Aorta (tissue), 5 donors: ENCODE measurements at regions not wholly inside any gene's neighbourhood (a gene's known extent, or its start where the extent isn't known, plus 50 kb on each side); places are given as distances from the start of the nearest gene placed in this dataset.
A peak's percentile ranks its signal among the peaks of the same experiment; 100 is the strongest.
"Not testable (repeated sequence)": the region's sequence is repeated elsewhere in the genome, so short reads cannot be mapped to it uniquely, and the experiment has no call there.

Experiments
- ATAC-seq: fragments of 200-7000 bp; cut with Tn5 transposase; one replicate; pipeline ENCODE4 v1.9.1; 2022; ENCODE audit warnings: moderate library complexity; ENCODE audit not compliant: low FRiP score
- DNase-seq, 2 donors: peaks; one replicate each; pipeline ENCODE4 v3.0.0-alpha.2; 2020
- H3K27ac ChIP-seq, 2 donors: one replicate each; pipeline ENCODE4 v1.5.1; 2013; ENCODE audit warnings: low read length in 2 of 2, mild to moderate bottlenecking in 2 of 2, moderate library complexity in 2 of 2, control low read depth in 1 of 2, inconsistent platforms in 1 of 2, low read depth in 1 of 2
- H3K27me3 ChIP-seq, 2 donors: one replicate each; pipeline ENCODE4 v1.6.1; 2013; ENCODE audit warnings: control low read depth in 1 of 2, low read length in 1 of 2, mild to moderate bottlenecking in 1 of 2, moderate library complexity in 1 of 2; ENCODE audit not compliant: insufficient read depth in 2 of 2, control insufficient read depth in 1 of 2
- H3K36me3 ChIP-seq, 2 donors: one replicate each; pipeline ENCODE4 v1.6.1; 2013; ENCODE audit warnings: control low read depth in 1 of 2, low read length in 1 of 2, mild to moderate bottlenecking in 1 of 2; ENCODE audit not compliant: insufficient read depth in 2 of 2, control insufficient read depth in 1 of 2
- H3K4me1 ChIP-seq, 2 donors: one replicate each; pipeline ENCODE4 v1.6.1; 2013; ENCODE audit warnings: low read length in 2 of 2, control low read depth in 1 of 2, mild to moderate bottlenecking in 1 of 2, moderate library complexity in 1 of 2; ENCODE audit not compliant: insufficient read depth in 2 of 2, control insufficient read depth in 1 of 2
- H3K4me3 ChIP-seq, 2 donors: one replicate each; pipeline ENCODE4 v1.5.1; 2013; ENCODE audit warnings: low read length in 2 of 2, control low read depth in 1 of 2, mild to moderate bottlenecking in 1 of 2
- H3K9me3 ChIP-seq: one replicate; pipeline ENCODE4 v1.6.1; 2013; ENCODE audit warnings: mild to moderate bottlenecking, low read length; ENCODE audit not compliant: control insufficient read depth
- WGBS, 2 donors: extraction: QIAGEN DNeasy Blood & Tissue Kit; methylation state at CpG; one replicate each; pipeline ENCODE4 v1.1.7; 2013; 5-methylcytosine and 5-hydroxymethylcytosine counted together
- intact Hi-C, 2 donors: fragments of 100-400 bp; cut with DNase I; formaldehyde crosslinking; loops; one replicate each; pipeline versions ENCODE4 v1.14.2 to v1.15.0; 2022
- donor health status: healthy with polysubstance abuse.
- donor health status: Bipolar disorder and iron deficiency.
- donor health status: DM: no; HTN: no; CAD: no.
- donor health status: DM: no; HTN: no; CAD: no.
- donor health status: DM: yes; HTN: yes; CAD: no.

DNA sequence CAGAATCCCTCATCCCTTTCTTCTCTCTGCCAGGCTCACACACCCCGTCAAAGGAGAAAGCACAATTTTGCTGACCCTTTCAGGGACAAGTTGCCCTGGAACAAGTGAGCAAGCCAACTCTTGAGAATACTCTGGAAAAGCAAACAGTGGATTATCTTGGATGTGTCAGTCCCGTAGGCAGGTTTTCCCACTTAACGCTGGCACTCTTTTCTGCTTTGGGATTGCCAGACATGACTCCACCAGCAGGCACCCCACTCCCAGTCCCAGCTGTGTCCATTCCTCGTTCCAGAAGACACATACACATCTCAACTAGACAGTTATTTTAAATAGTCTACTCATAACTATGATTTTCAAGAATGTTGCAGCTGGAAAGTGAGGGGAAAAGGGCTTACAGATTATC is 145.5 kb upstream of the CDKN3 start:
- DNase-seq (no peak), ATAC-seq (no peak)
- WGBS, 2 donors: 5 to 9% methylated on average over 4 of the region's 4 CpGs
- H3K4me3 ChIP-seq: no peak overlapping the region
- no peaks in the 10 kb centered on the region for H3K27me3 ChIP-seq
- H3K4me1 ChIP-seq: peaks cover 0 to 4% of the 10 kb centered on the region in 2 donors
- intact Hi-C loops: loop anchor here in 1 of 2 donors (5.0 kb wide), 1 partner anchor 39 kb away; no protein-coding TSS in a partner anchor
- peak overlapping the region in 1 of 2 donors; percentile 48 for H3K27ac ChIP-seq
- H3K36me3 ChIP-seq: no peaks in the 10 kb centered on the region
- H3K9me3 ChIP-seq: no peaks in the 10 kb centered on the region

DNA sequence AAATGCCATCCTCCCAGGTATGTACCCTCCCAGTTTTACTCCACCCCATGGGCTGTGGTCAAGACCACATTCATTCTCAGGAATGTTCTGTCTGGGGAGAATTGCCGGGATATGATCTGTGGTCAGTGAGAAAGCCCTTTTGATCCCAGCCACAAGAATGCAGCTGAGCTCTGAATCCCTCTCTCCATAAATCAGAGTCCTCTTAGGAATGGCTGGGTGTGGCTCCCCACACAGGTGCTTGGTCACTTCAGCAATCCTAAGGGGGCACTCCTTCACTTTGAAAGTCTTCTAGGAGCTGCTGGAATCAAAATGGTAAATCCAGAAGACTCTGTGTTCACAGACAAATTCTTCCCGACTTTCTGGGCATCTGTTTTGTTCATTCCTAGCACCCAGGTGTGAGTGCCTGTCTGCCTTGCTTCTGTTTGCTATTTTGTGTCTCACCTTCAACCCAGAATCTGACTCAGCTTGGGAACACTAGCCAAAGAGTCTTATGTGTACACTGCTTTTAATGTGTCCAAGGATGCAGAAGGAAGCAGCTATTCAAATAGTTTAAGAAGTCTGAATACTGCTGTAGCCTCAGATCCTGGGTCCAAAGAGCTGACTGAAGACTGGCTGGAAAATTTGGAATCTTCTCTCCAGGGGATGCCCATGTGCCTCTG is 144.6 kb upstream of the CDKN3 start:
- WGBS, 2 donors: 75 to 80% methylated on average over 2 of the region's 2 CpGs
- Histone ChIP-seq H3K4me1 (peaks cover 0 to 4% of the 10 kb centered on the region in 2 donors), H3K27ac (no peak overlapping the region), H3K36me3 (no peaks in the 10 kb centered on the region), H3K27me3 (no peaks in the 10 kb centered on the region), H3K4me3 (no peak overlapping the region), H3K9me3 (no peaks in the 10 kb centered on the region)
- ATAC-seq: no peak
- intact Hi-C loops: loop anchor here in 1 of 2 donors (5.0 kb wide), 1 partner anchor 40 kb away; no protein-coding TSS in a partner anchor
- DNase-seq: no peak

DNA sequence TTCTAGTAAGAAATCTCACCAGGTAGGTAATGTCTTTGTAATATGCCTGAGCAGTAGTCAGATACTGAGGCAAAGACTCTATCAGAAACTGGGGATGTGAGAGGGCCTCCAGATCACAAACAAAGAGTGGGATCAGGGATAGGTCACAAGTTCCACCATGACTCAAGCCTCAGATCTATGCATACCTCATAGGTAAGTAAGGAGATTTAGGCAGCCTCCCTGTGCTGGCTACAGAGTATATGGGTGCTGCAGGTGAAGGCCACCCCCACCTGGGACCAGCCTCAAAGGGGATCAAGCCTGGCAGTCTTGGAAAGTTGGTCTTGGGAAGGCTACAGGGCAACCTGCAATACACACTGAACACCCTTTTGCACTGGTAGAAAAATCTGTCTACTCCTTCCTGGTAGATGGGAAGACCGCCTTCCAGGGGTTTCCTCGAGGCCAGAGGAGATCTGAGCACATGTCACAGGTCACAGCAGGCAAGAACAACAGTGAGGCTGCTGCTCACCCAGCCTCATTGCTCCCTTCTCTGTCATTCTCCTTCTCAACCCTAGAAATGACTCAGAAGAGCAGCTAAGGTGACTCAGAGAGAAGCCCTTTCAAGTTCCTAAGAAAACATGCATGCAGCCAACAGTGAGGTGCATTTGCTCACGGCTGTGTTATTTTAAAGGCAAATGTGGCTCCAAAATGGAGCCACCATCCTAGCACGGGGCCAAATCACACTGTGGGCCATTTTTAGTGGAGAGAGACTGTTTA is 143.4 kb upstream of the CDKN3 start:
- 13 to 26% methylated on average over 4 of the region's 4 CpGs for WGBS, 2 donors
- Histone ChIP-seq H3K4me1 (peaks cover 0 to 4% of the 10 kb centered on the region in 2 donors), H3K4me3 (no peak overlapping the region), H3K27ac (no peak overlapping the region), H3K9me3 (no peaks in the 10 kb centered on the region), H3K27me3 (no peaks in the 10 kb centered on the region), H3K36me3 (no peaks in the 10 kb centered on the region)
- intact Hi-C loops: loop anchor here in 1 of 2 donors (5.0 kb wide), 1 partner anchor 41 kb away; no protein-coding TSS in a partner anchor
- ATAC-seq: peak; percentile 57
- DNase-seq: peak in 1 of 2 donors; percentile 53

DNA sequence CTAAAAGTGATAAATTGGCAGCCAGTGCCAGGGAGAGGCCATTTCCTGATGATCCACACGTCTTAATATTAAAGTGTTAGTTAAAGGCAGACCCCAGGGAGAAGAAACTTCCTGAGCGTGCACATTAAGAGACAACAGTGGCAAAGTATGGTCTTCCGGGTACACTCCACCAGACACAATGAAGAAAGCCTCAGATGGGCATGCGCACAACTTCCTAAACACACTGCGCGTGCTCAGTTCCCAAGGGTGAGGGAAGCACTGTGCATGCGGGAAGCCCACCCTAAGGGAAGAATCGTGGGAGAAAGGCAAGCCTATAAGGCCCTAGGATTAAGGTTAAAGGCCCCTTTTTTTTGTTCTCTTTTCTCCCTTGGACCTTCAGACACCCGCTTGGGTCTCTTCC is 140.7 kb upstream of the CDKN3 start:
- WGBS, 2 donors: 86 to 91% methylated on average over 9 of the region's 9 CpGs
- no peak for ATAC-seq

DNA sequence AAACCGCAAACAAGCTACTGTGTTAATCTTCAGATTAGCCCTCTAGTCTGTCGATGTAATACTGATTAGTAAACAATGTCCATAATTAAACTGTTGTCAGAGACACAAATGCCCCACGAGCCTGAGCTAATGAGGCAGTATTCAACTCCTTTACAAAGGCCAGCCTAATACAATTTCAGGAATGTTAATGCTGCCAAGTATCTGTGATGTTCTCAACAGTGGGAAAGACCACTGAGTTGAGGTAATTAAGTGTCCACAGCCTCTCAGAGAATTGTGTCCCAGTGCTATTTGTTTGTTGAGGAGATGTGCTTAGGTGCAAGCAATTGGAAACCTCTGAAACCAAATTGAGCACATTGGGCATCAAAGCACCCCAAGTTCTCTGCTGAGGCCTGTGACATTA is 139.4 kb upstream of the CDKN3 start:
- Histone ChIP-seq H3K4me1 (peaks cover 0 to 4% of the 10 kb centered on the region in 2 donors), H3K4me3 (no peak overlapping the region), H3K27me3 (no peaks in the 10 kb centered on the region), H3K27ac (no peak overlapping the region), H3K36me3 (no peaks in the 10 kb centered on the region), H3K9me3 (no peaks in the 10 kb centered on the region)
- intact Hi-C loops: no loop called here
- DNase-seq (no peak), ATAC-seq (no peak)
- 81 to 85% methylated on average over 3 of the region's 3 CpGs for WGBS, 2 donors

More for the DNA sequence above, 140.7 kb upstream of the CDKN3 start:
- no peak overlapping the region for H3K27ac ChIP-seq
- H3K36me3 ChIP-seq: no peaks in the 10 kb centered on the region
- H3K4me1 ChIP-seq: peaks cover 0 to 4% of the 10 kb centered on the region in 2 donors
- no peak for DNase-seq
- intact Hi-C loops: no loop called here
- no peak overlapping the region for H3K4me3 ChIP-seq
- no peaks in the 10 kb centered on the region for H3K27me3 ChIP-seq
- no peaks in the 10 kb centered on the region for H3K9me3 ChIP-seq

DNA sequence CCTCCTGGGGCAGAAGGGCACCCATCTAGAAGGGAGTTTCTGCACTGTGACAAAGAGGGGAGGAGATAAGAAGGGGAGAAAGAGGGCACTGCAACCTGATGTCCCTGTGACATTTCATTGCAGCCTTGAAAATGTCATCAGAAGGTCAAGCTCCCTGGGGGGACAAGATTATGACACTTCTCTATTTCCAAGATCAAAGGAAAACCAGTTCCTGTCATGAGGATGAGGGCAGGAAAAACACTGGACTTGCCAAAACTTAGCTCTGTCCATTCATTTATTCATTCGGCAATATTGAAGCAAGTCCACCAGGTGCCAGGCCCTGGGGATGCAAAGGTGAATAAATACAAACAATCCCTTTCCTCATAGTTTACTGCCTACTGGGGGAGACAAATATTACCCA is 138.4 kb upstream of the CDKN3 start:
- ATAC-seq: no peak
- H3K4me3 ChIP-seq: no peak overlapping the region
- no peak for DNase-seq
- no peaks in the 10 kb centered on the region for H3K36me3 ChIP-seq
- 94 to 100% methylated on average over 1 of the region's 1 CpG for WGBS, 2 donors
- peaks cover 0 to 4% of the 10 kb centered on the region in 2 donors for H3K4me1 ChIP-seq
- no peak overlapping the region for H3K27ac ChIP-seq
- no peaks in the 10 kb centered on the region for H3K27me3 ChIP-seq
- intact Hi-C loops: no loop called here
- H3K9me3 ChIP-seq: no peaks in the 10 kb centered on the region

DNA sequence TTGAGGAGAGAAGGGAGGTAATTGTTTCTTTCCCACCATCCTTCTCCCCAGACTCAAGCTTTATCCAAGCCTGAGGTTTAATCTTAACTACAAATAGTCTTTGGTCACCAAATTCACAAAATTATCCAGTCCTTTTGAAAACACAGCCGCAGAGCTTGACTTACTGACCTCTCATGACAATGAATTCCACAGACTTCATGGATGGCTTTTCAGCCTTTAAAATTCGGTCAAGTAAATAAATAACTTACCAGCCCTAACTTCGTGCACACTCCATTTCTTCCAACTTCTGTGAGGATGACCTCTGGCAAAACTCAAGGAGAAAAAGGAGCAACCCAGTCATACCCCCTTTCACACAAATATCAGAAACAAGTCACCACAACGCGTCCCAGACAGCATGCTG is 137.0 kb upstream of the CDKN3 start:
- no peaks in the 10 kb centered on the region for H3K4me1 ChIP-seq
- no peaks in the 10 kb centered on the region for H3K9me3 ChIP-seq
- WGBS, 2 donors: 75 to 82% methylated on average over 5 of the region's 5 CpGs
- no peak overlapping the region for H3K4me3 ChIP-seq
- no peaks in the 10 kb centered on the region for H3K36me3 ChIP-seq
- DNase-seq (no peak), ATAC-seq (no peak)
- H3K27ac ChIP-seq: no peak overlapping the region
- H3K27me3 ChIP-seq: no peaks in the 10 kb centered on the region
- intact Hi-C loops: no loop called here

DNA sequence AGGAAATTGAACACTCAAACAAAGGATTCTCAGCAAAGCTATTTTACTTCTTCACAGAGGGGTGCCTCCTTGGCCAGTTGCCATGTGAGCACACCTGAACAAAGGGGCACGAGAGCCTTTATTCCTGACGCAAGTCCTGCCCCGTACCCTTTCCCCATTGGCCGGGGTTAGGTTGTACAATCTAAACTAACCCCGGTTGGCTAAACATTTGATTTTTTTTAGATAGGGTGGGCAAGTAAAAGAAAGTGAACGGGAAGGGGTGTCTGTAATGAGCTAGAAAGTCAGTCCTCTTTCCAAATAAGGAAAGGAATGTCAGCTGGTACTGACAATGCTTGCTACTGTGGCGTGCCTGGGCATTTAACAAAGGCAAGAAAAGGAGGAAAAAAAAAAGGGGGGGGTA is 135.5 kb upstream of the CDKN3 start:
- H3K4me3 ChIP-seq: no peak overlapping the region
- ATAC-seq: no peak
- no peaks in the 10 kb centered on the region for H3K36me3 ChIP-seq
- H3K9me3 ChIP-seq: no peaks in the 10 kb centered on the region
- H3K4me1 ChIP-seq: no peaks in the 10 kb centered on the region
- no peak for DNase-seq
- no peak overlapping the region for H3K27ac ChIP-seq
- 84 to 85% methylated on average over 7 of the region's 7 CpGs for WGBS, 2 donors
- intact Hi-C loops: no loop called here
- no peaks in the 10 kb centered on the region for H3K27me3 ChIP-seq

DNA sequence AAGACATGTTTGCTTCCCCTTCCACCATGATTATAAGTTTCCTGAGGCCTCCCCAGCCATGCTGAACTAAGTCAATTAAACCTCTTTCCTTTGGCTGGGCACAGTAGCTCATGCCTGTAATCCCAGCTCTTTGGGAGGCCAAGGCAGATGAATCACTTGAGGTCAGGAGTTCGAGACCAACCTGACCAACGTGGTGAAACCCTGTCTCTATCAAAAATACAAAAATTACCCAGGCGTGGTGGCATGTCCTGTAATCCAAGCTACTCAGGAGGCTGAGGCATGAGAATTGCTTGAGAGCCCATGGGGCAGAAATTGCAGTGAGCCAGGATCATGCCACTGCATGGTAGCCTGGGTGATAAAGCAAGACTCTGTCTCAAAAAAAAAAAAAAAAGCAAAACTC is 130.2 kb upstream of the CDKN3 start:
- H3K4me3 ChIP-seq, H3K27me3 ChIP-seq, H3K9me3 ChIP-seq, H3K36me3 ChIP-seq, DNase-seq, H3K27ac ChIP-seq, H3K4me1 ChIP-seq, intact Hi-C loops, ATAC-seq: not testable (repeated sequence)
- WGBS, 2 donors: 91% methylated on average over 3 of the region's 3 CpGs
